B cell (primary cell): ENCODE measurements at regions not wholly inside any gene's neighbourhood (a gene's known extent, or its start where the extent isn't known, plus 50 kb on each side); places are given as distances from the start of the nearest gene placed in this dataset.

Experiments used
- ATAC-seq: fragments of 200-7000 bp; cut with Tn5 transposase; one replicate; pipeline ENCODE4 v1.10.0; 2021; ENCODE audit warnings: low read depth, mild to moderate bottlenecking, moderate number of reproducible peaks, moderate library complexity
- CTCF ChIA-PET: fragments of 350-600 bp; sonication (Branson Sonifier 250); formaldehyde crosslinking; loops from one replicate; lab custom pipeline; 2021; ENCODE audit warnings: antibody characterized with exemption, inconsistent platforms; lab: Charles Lee
- POLR2A ChIA-PET: fragments of 350-600 bp; sonication (Branson Sonifier 250); formaldehyde crosslinking; loops from one replicate; lab custom pipeline; 2021; ENCODE audit warnings: antibody characterized with exemption; lab: Charles Lee
- DNase-seq: peaks from one replicate; pipeline ENCODE4 v3.0.0; 2013
- H2AFZ ChIP-seq: 2 replicates; pipeline ENCODE4 v1.6.1; 2012; ENCODE audit warnings: mild to moderate bottlenecking, low read depth, low read length; ENCODE audit not compliant: insufficient read depth, poor library complexity, severe bottlenecking
- H3K27ac ChIP-seq, 2 donors: 1 replicate in 1 of 2; 2 replicates in 1 of 2; pipeline ENCODE4 v1.5.1; 2012 to 2013; ENCODE audit warnings: low read length in 2 of 2, mild to moderate bottlenecking in 2 of 2, moderate library complexity in 1 of 2
- H3K27me3 ChIP-seq, 4 experiments: fragments of 200-600 bp in 1 of 4; sonication (generic) in 1 of 4; replicated peaks in 1 of 4; 1 replicate in 2 of 4; 2 replicates in 2 of 4; pipeline versions ENCODE4 v1.6.1 to v1.7.0; 2013 to 2016; ENCODE audit warnings: low read length in 3 of 4, mild to moderate bottlenecking in 2 of 4, mixed read lengths in 1 of 4, moderate library complexity in 1 of 4; ENCODE audit not compliant: insufficient read depth in 4 of 4, control insufficient read depth in 3 of 4; ENCODE audit errors: control extremely low read depth in 1 of 4
- H3K36me3 ChIP-seq, 2 experiments: replicated peaks in 1 of 2; 1 replicate in 1 of 2; 2 replicates in 1 of 2; pipeline versions ENCODE4 v1.6.1 to v1.7.1; 2013; ENCODE audit warnings: low read length in 1 of 2; ENCODE audit not compliant: insufficient read depth in 2 of 2, control insufficient read depth in 1 of 2; ENCODE audit errors: control extremely low read depth in 1 of 2, extremely low read depth in 1 of 2
- H3K4me1 ChIP-seq, 2 donors: fragments of 200-600 bp in 1 of 2; sonication (generic) in 1 of 2; 1 replicate in 1 of 2; 2 replicates in 1 of 2; pipeline versions ENCODE4 v1.5.1 to v1.6.1; 2013 to 2017; ENCODE audit warnings: low read length in 2 of 2; ENCODE audit not compliant: control insufficient read depth in 2 of 2, insufficient read depth in 2 of 2
- H3K4me2 ChIP-seq: replicated peaks from 2 replicates; pipeline ENCODE3; 2012; ENCODE audit warnings: mild to moderate bottlenecking, low read depth, low read length; ENCODE audit not compliant: poor library complexity, severe bottlenecking
- H3K4me3 ChIP-seq, 5 experiments: fragments of 200-600 bp in 1 of 5; sonication (generic) in 1 of 5; 1 replicate in 3 of 5; 2 replicates in 2 of 5; pipeline versions ENCODE4 v1.5.1 to v1.7.0; 2011 to 2016; ENCODE audit warnings: low read length in 4 of 5, mild to moderate bottlenecking in 4 of 5, low read depth in 2 of 5, control low read depth in 1 of 5, moderate library complexity in 1 of 5; ENCODE audit not compliant: insufficient read depth in 1 of 5; ENCODE audit errors: control extremely low read depth in 1 of 5, extremely low read depth in 1 of 5
- H3K79me2 ChIP-seq: fragments of 200-600 bp; sonication (generic); one replicate; pipeline ENCODE4 v1.6.0; 2016; ENCODE audit warnings: low read length; ENCODE audit not compliant: control insufficient read depth, insufficient read depth
- H3K9ac ChIP-seq: fragments of 200-600 bp; sonication (generic); 2 replicates; pipeline ENCODE4 v1.6.1; 2017; ENCODE audit warnings: mild to moderate bottlenecking, low read length, moderate library complexity
- H3K9me3 ChIP-seq, 3 donors: one replicate each; pipeline versions ENCODE4 v1.6.1 to v1.7.1; 2013; ENCODE audit warnings: low read length in 2 of 3; ENCODE audit not compliant: control insufficient read depth in 2 of 3, insufficient read depth in 1 of 3; ENCODE audit errors: control extremely low read depth in 1 of 3
- H4K20me1 ChIP-seq: 2 replicates; pipeline ENCODE4 v1.6.0; 2012; ENCODE audit warnings: mild to moderate bottlenecking, low read length; ENCODE audit not compliant: insufficient read depth, control insufficient read depth, poor library complexity, severe bottlenecking
- H3K27ac Mint-ChIP-seq: one replicate; pipeline ENCODE4 v1.8.0; 2021; ENCODE audit warnings: mixed read lengths
- H3K27me3 Mint-ChIP-seq: one replicate; pipeline ENCODE4 v1.8.0; 2021; ENCODE audit warnings: mixed read lengths
- H3K4me1 Mint-ChIP-seq: one replicate; pipeline ENCODE4 v1.8.0; 2021; ENCODE audit warnings: mixed read lengths
- H3K4me3 Mint-ChIP-seq: one replicate; pipeline ENCODE4 v1.8.0; 2021; ENCODE audit warnings: mixed read lengths
- H3K9me3 Mint-ChIP-seq: one replicate; pipeline ENCODE4 v1.8.0; 2022; ENCODE audit warnings: mixed read lengths; ENCODE audit not compliant: insufficient read depth
- EZH2 ChIP-seq: IDR thresholded peaks from 2 replicates; pipeline ENCODE4 v1.6.1; 2012; ENCODE audit warnings: borderline replicate concordance, low read depth, mild to moderate bottlenecking, moderate library complexity, low read length; ENCODE audit not compliant: insufficient read depth, poor library complexity, severe bottlenecking
- WGBS: methylation state at CpG from one replicate; pipeline ENCODE4 v1.1.5; 2013; ENCODE audit warnings: missing lambda C conversion rate; ENCODE audit not compliant: insufficient coverage; 5-methylcytosine and 5-hydroxymethylcytosine counted together
- intact Hi-C: fragments of 100-400 bp; cut with micrococcal nuclease; formaldehyde crosslinking; loops from one replicate; pipeline ENCODE4 v1.10.0; 2022
- TF ChIP-seq, protein P1 (sequence below): fragments of 200-600 bp; IDR thresholded peaks from one replicate; pipeline ENCODE4 v1.8.0; 2022; ENCODE audit warnings: antibody characterized with exemption, mild to moderate bottlenecking

GRCh38 chr12:89258240-89258969 lies 93.9 kb downstream of the DUSP6 start:
- 100% methylated on average over 1 of the region's 5 CpGs for WGBS
- no peaks in the 10 kb centered on the region for H4K20me1 ChIP-seq
- H2AFZ ChIP-seq: no peak overlapping the region
- POLR2A ChIA-PET: no interaction called here
- H3K27me3 Mint-ChIP-seq: peaks cover 13% of the 10 kb centered on the region
- intact Hi-C loops: no loop called here
- H3K4me1 Mint-ChIP-seq: no peaks in the 10 kb centered on the region
- H3K9ac ChIP-seq: no peak overlapping the region
- H3K4me2 ChIP-seq: no peak overlapping the region
- H3K9me3 Mint-ChIP-seq: no peaks in the 10 kb centered on the region
- ATAC-seq (no peak), DNase-seq (no peak)
- H3K79me2 ChIP-seq: no peaks in the 10 kb centered on the region
- H3K4me1 ChIP-seq: no peaks in the 10 kb centered on the region
- no peak overlapping the region for H3K27ac Mint-ChIP-seq
- no peaks in the 10 kb centered on the region for H3K27me3 ChIP-seq
- H3K9me3 ChIP-seq: peaks cover 0 to 3% (median 0%) of the 10 kb centered on the region in 3 donors
- CTCF ChIA-PET: no interaction called here
- H3K4me3 Mint-ChIP-seq: no peak overlapping the region
- H3K4me3 ChIP-seq: no peak overlapping the region
- H3K27ac ChIP-seq: no peak overlapping the region
- TF ChIP-seq, protein P1, sequence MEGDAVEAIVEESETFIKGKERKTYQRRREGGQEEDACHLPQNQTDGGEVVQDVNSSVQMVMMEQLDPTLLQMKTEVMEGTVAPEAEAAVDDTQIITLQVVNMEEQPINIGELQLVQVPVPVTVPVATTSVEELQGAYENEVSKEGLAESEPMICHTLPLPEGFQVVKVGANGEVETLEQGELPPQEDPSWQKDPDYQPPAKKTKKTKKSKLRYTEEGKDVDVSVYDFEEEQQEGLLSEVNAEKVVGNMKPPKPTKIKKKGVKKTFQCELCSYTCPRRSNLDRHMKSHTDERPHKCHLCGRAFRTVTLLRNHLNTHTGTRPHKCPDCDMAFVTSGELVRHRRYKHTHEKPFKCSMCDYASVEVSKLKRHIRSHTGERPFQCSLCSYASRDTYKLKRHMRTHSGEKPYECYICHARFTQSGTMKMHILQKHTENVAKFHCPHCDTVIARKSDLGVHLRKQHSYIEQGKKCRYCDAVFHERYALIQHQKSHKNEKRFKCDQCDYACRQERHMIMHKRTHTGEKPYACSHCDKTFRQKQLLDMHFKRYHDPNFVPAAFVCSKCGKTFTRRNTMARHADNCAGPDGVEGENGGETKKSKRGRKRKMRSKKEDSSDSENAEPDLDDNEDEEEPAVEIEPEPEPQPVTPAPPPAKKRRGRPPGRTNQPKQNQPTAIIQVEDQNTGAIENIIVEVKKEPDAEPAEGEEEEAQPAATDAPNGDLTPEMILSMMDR: no peak
- TF ChIP-seq EZH2: no peak
- H3K36me3 ChIP-seq: no peaks in the 10 kb centered on the region

GRCh38 chr12:89257340-89257739 lies 95.0 kb downstream of the DUSP6 start:
- ATAC-seq (no peak), DNase-seq (no peak)
- 100% methylated on average over 1 of the region's 5 CpGs for WGBS
- H3K9me3 Mint-ChIP-seq: no peaks in the 10 kb centered on the region
- H3K27ac Mint-ChIP-seq: no peak overlapping the region
- Histone ChIP-seq H3K4me2 (no peak overlapping the region), H3K4me3 (no peak overlapping the region), H3K9me3 (peaks cover 0 to 3% (median 0%) of the 10 kb centered on the region in 3 donors), H3K79me2 (no peaks in the 10 kb centered on the region), H3K27me3 (no peaks in the 10 kb centered on the region), H3K9ac (no peak overlapping the region), H3K36me3 (no peaks in the 10 kb centered on the region), H2AFZ (no peak overlapping the region), H4K20me1 (no peaks in the 10 kb centered on the region), H3K4me1 (no peaks in the 10 kb centered on the region), H3K27ac (no peak overlapping the region)
- TF ChIP-seq, protein P1: no peak
- no peak for TF ChIP-seq EZH2
- no peak overlapping the region for H3K4me3 Mint-ChIP-seq
- H3K4me1 Mint-ChIP-seq: no peaks in the 10 kb centered on the region
- intact Hi-C loops: no loop called here
- ChIA-PET POLR2A (no interaction called here), CTCF (no interaction called here)
- H3K27me3 Mint-ChIP-seq: peaks cover 13% of the 10 kb centered on the region
